ENCODE measurements at regions not wholly inside any gene's neighbourhood (a gene's known extent, or its start where the extent isn't known, plus 50 kb on each side); places are given as distances from the start of the nearest gene placed in this dataset.

GRCh38 chr17:37842401-37842800 is 81.8 kb upstream of the TBC1D3K start:
- no peak for TF ChIP-seq POLR2AphosphoS5 (IDR thresholded peaks at IDR 0.05; ENCODE audit: low read length)
- no peak for TF ChIP-seq NBN (IDR thresholded peaks at IDR 0.05)
- TF ChIP-seq POLR2A (IDR thresholded peaks at IDR 0.05; ENCODE audit: low read depth, low read length): no peak

All from GM12878 (cell line).